ENCODE measurements at regions not wholly inside any gene's neighbourhood (a gene's known extent, or its start where the extent isn't known, plus 50 kb on each side); places are given as distances from the start of the nearest gene placed in this dataset.

DNA sequence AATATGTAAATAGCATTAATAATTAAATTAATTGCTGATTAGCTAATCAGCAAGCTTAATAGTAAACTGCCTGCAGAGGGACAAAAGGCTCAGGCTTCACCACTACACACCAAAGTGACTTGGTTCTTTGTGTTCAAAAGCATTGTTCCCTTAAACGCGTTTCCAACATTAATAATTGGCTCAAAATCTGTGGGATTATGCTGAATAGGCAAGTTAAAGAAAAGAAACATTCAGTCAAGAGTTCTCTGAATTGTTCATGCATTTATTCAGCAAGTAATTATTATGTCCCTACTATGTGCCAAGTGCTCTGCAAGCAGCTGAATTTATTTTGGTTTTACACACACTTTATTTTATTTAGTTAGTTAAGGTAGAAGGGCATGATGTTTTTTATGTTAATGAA is 558.5 kb upstream of the ARRDC4 start:
- Histone ChIP-seq H2AFZ (ENCODE audit: control insufficient read depth, low read length) (no peak overlapping the region), H3K9me3 (ENCODE audit: control insufficient read depth, low read depth, low read length) (no peaks in the 10 kb centered on the region), H3K27me3 (ENCODE audit: control insufficient read depth, extremely low read depth, insufficient read depth, low read length) (no peaks in the 10 kb centered on the region), H4K20me1 (ENCODE audit: control insufficient read depth, extremely low read depth, insufficient read depth, low read length) (no peaks in the 10 kb centered on the region), H3K79me2 (ENCODE audit: control insufficient read depth, insufficient read depth, low read length) (no peaks in the 10 kb centered on the region), H3K9ac (ENCODE audit: control insufficient read depth, extremely low read depth, insufficient read depth, low read length) (no peak overlapping the region), H3K4me3 (ENCODE audit: control insufficient read depth in 2 of 3, extremely low read depth in 1 of 3, insufficient read depth in 2 of 3, low read depth in 1 of 3, low read length in 3 of 3) (no peak overlapping the region), H3K4me2 (ENCODE audit: control insufficient read depth, extremely low read depth, insufficient read depth, low read depth, low read length) (no peak overlapping the region), H3K9me1 (ENCODE audit: control insufficient read depth, extremely low read depth, insufficient read depth, low read length) (no peaks in the 10 kb centered on the region), H3K36me3 (ENCODE audit: control insufficient read depth in 2 of 2, extremely low read depth in 1 of 2, insufficient read depth in 2 of 2, low read length in 2 of 2) (no peaks in the 10 kb centered on the region), H3K27ac (ENCODE audit: control insufficient read depth, insufficient read depth, low read length) (no peak overlapping the region), H3K4me1 (ENCODE audit: control insufficient read depth, extremely low read depth, insufficient read depth, low read length) (no peaks in the 10 kb centered on the region)
- DNase-seq (ENCODE audit: low read depth, low spot score): no peak
- FAIRE-seq: no peak
- TF ChIP-seq, protein P1, sequence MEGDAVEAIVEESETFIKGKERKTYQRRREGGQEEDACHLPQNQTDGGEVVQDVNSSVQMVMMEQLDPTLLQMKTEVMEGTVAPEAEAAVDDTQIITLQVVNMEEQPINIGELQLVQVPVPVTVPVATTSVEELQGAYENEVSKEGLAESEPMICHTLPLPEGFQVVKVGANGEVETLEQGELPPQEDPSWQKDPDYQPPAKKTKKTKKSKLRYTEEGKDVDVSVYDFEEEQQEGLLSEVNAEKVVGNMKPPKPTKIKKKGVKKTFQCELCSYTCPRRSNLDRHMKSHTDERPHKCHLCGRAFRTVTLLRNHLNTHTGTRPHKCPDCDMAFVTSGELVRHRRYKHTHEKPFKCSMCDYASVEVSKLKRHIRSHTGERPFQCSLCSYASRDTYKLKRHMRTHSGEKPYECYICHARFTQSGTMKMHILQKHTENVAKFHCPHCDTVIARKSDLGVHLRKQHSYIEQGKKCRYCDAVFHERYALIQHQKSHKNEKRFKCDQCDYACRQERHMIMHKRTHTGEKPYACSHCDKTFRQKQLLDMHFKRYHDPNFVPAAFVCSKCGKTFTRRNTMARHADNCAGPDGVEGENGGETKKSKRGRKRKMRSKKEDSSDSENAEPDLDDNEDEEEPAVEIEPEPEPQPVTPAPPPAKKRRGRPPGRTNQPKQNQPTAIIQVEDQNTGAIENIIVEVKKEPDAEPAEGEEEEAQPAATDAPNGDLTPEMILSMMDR (optimal IDR thresholded peaks at IDR 0.05 in 1 of 3, IDR thresholded peaks at IDR 0.05 in 1 of 3, conservative IDR thresholded peaks at IDR 0.05 in 1 of 3; ENCODE audit: extremely low read depth in 1 of 3, insufficient read depth in 2 of 3, low read length in 3 of 3): no peak
- dilution Hi-C loops (cut with MboI; ENCODE audit: extremely low pct_ligation_motif_present, low sequenced_read_pairs): no loop called here

DNA sequence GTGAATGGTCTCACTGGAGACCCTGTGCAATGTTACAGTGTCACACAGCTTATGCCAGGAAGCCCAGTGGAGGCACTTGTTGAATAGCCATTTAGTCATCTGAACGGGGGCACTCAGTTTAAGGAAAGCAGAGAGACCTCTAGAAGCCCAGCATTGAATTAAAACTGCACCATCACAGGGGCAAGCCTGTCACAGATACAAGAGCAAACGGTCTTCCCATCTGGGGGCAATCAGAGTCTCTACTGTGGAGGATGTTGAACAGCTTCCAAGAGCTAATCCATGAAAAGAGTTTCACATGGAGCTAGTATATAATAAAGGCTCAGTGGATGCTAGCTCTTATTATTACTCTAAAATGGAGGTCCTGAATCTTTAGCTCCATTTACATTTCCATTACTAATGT is 553.7 kb upstream of the ARRDC4 start:
- Histone ChIP-seq H3K4me3 (ENCODE audit: control insufficient read depth in 2 of 3, extremely low read depth in 1 of 3, insufficient read depth in 2 of 3, low read depth in 1 of 3, low read length in 3 of 3) (no peak overlapping the region), H4K20me1 (ENCODE audit: control insufficient read depth, extremely low read depth, insufficient read depth, low read length) (no peaks in the 10 kb centered on the region), H3K79me2 (ENCODE audit: control insufficient read depth, insufficient read depth, low read length) (no peaks in the 10 kb centered on the region), H3K4me2 (ENCODE audit: control insufficient read depth, extremely low read depth, insufficient read depth, low read depth, low read length) (no peak overlapping the region), H3K27me3 (ENCODE audit: control insufficient read depth, extremely low read depth, insufficient read depth, low read length) (no peaks in the 10 kb centered on the region), H3K27ac (ENCODE audit: control insufficient read depth, insufficient read depth, low read length) (no peak overlapping the region), H3K4me1 (ENCODE audit: control insufficient read depth, extremely low read depth, insufficient read depth, low read length) (no peaks in the 10 kb centered on the region), H3K9me3 (ENCODE audit: control insufficient read depth, low read depth, low read length) (no peaks in the 10 kb centered on the region), H3K36me3 (ENCODE audit: control insufficient read depth in 2 of 2, extremely low read depth in 1 of 2, insufficient read depth in 2 of 2, low read length in 2 of 2) (no peaks in the 10 kb centered on the region), H3K9ac (ENCODE audit: control insufficient read depth, extremely low read depth, insufficient read depth, low read length) (no peak overlapping the region), H2AFZ (ENCODE audit: control insufficient read depth, low read length) (no peak overlapping the region), H3K9me1 (ENCODE audit: control insufficient read depth, extremely low read depth, insufficient read depth, low read length) (no peaks in the 10 kb centered on the region)
- dilution Hi-C loops (cut with MboI; ENCODE audit: extremely low pct_ligation_motif_present, low sequenced_read_pairs): no loop called here
- FAIRE-seq (no peak), DNase-seq (ENCODE audit: low read depth, low spot score) (no peak)
- no peak for TF ChIP-seq EZH2 (IDR thresholded peaks at IDR 0.05; ENCODE audit: low read length)
- TF ChIP-seq, protein P1 (optimal IDR thresholded peaks at IDR 0.05 in 1 of 3, IDR thresholded peaks at IDR 0.05 in 1 of 3, conservative IDR thresholded peaks at IDR 0.05 in 1 of 3; ENCODE audit: extremely low read depth in 1 of 3, insufficient read depth in 2 of 3, low read length in 3 of 3): no peak
